ENCODE measurements at regions not wholly inside any gene's neighbourhood (a gene's known extent, or its start where the extent isn't known, plus 50 kb on each side); places are given as distances from the start of the nearest gene placed in this dataset.

DNA sequence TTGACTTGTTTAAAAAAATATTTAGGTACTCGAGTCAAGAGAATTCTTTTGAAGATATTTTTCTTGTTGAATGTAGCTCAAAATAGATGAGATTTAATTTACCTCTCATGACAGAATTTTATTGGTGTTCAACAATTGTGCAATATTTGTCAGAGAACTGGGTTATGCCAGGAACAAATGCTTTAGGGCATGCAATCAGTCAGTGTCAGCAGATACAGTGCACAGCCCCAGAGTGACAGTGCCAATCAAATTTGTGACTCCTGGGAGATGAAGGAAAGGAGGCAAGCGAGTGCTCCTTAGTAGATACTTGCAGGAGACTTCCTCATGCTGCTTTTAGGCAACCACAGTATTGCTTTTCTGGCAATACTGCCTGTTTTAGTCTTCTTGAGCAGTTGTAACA is 81.2 kb upstream of the DSEL start:
- intact Hi-C loops (cut with DNase I; ENCODE audit: low total_unique reads), result no loop called here

DNA sequence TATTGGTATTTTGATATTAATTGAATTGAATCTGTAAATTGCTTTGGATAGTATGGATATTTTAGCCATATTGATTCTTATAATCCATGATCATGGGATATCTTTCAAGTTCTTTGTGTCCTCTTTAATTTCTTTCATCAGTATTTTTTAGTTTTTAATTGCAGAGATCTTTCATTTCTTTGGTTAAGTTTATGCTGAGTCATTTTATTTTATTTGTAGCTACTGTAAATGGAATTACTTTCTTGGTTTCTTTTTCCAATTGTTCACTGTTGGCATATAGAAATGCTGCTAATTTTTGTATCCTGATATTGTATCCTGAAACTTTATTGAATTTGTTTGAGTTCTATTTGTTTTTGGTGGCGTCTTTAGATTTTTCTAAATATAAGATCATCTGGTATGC is 79.5 kb upstream of the DSEL start:
- WGBS, 2 donors, result 92 to 100% methylated on average over 1 of the region's 1 CpG
- intact Hi-C loops (cut with DNase I; ENCODE audit: low total_unique reads), result no loop called here
- TF ChIP-seq, protein P1, sequence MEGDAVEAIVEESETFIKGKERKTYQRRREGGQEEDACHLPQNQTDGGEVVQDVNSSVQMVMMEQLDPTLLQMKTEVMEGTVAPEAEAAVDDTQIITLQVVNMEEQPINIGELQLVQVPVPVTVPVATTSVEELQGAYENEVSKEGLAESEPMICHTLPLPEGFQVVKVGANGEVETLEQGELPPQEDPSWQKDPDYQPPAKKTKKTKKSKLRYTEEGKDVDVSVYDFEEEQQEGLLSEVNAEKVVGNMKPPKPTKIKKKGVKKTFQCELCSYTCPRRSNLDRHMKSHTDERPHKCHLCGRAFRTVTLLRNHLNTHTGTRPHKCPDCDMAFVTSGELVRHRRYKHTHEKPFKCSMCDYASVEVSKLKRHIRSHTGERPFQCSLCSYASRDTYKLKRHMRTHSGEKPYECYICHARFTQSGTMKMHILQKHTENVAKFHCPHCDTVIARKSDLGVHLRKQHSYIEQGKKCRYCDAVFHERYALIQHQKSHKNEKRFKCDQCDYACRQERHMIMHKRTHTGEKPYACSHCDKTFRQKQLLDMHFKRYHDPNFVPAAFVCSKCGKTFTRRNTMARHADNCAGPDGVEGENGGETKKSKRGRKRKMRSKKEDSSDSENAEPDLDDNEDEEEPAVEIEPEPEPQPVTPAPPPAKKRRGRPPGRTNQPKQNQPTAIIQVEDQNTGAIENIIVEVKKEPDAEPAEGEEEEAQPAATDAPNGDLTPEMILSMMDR (IDR thresholded peaks at IDR 0.05), result no peak
- TF ChIP-seq POLR2A (IDR thresholded peaks at IDR 0.05), result no peak
- no peak for DNase-seq (ENCODE audit: low spot score in 2 of 2)
- no peak overlapping the region for H3K4me3 ChIP-seq (ENCODE audit: low read depth, poor library complexity, severe bottlenecking)

More for the DNA sequence above, 81.2 kb upstream of the DSEL start:
- 41 to 54% methylated on average over 2 of the region's 2 CpGs for WGBS, 2 donors
- TF ChIP-seq, protein P1 (IDR thresholded peaks at IDR 0.05), result no peak
- no peak for TF ChIP-seq POLR2A (IDR thresholded peaks at IDR 0.05)
- no peak for DNase-seq (ENCODE audit: low spot score in 2 of 2)
- no peak overlapping the region for H3K4me3 ChIP-seq (ENCODE audit: low read depth, poor library complexity, severe bottlenecking)

DNA sequence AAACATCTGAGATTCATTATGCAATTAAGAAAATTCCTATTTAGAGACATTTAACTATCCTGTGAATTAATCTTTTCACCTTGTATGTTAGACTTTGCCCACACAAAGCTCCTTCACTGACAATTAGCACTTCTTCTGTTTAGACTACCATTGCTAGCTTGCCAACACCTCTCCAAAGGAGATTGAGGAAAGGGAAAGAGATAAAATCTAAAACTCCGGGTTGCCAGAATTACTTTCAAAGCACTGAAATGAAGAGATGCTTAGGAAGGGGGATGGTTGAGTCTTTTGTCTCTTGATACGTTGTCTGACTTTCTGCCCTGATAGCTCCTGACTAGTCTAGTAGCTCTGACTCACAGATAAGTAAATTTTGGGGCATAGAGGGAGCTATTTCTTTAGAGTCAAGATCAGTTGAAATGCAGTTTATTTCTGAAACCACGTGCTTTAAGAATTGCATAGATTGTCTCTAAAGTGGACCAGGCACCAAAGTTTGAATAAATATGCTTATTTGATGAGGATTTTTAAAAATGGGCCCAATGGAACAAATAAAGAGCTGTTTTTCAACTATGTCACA is 74.1 kb upstream of the DSEL start:
- intact Hi-C loops (cut with DNase I; ENCODE audit: low total_unique reads), result no loop called here
- TF ChIP-seq, protein P1 (IDR thresholded peaks at IDR 0.05), result no peak
- TF ChIP-seq POLR2A (IDR thresholded peaks at IDR 0.05), result no peak
- 21 to 25% methylated on average over 3 of the region's 3 CpGs for WGBS, 2 donors
- no peak overlapping the region for H3K4me3 ChIP-seq (ENCODE audit: low read depth, poor library complexity, severe bottlenecking)
- no peak for DNase-seq (ENCODE audit: low spot score in 2 of 2)

DNA sequence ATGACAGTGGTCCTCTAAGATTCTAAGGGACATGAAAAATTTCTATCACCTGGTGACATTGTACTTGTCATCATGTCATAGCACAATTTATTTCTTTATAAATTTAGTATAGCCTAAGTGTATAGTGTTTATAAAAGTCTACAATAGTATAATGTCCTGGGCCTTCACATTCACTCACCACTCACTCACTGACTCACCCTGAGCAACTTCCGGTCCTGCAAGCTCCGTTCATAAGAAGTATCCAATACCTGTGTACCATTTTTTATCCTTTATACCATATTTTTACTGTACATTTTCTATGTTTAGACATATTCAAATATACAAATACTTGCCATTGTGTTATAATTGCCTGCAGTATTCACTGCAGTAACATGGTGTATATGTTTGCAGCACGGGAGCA is 72.8 kb upstream of the DSEL start:
- 88 to 90% methylated on average over 3 of the region's 3 CpGs for WGBS, 2 donors
- DNase-seq (ENCODE audit: low spot score in 2 of 2), result no peak
- no peak for TF ChIP-seq POLR2A (IDR thresholded peaks at IDR 0.05)
- TF ChIP-seq, protein P1 (IDR thresholded peaks at IDR 0.05), result no peak
- H3K4me3 ChIP-seq (ENCODE audit: low read depth, poor library complexity, severe bottlenecking), result no peak overlapping the region
- intact Hi-C loops (cut with DNase I; ENCODE audit: low total_unique reads), result no loop called here

DNA sequence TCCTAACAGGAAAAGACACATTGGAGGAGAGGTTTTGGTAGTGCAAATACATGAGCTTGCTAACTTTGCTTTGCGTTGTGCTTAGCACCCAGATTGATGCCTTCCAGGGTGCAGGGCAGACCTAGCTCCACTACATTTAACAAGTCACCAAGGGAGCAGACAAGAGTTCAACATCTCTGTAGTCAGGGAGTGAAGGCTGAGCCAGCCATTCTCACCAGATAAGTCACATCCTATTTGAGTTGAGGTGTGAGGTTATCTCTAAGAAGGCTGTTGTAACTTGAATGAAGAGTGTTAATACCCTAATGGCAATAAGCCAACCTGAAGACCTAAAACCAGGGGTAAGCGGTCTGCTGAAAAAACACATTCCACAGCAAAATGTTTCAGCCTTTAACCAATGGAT is 69.6 kb upstream of the DSEL start:
- TF ChIP-seq, protein P1 (IDR thresholded peaks at IDR 0.05), result no peak
- TF ChIP-seq POLR2A (IDR thresholded peaks at IDR 0.05), result no peak
- 84 to 88% methylated on average over 2 of the region's 2 CpGs for WGBS, 2 donors
- H3K4me3 ChIP-seq (ENCODE audit: low read depth, poor library complexity, severe bottlenecking), result no peak overlapping the region
- intact Hi-C loops (cut with DNase I; ENCODE audit: low total_unique reads), result no loop called here
- no peak for DNase-seq (ENCODE audit: low spot score in 2 of 2)

DNA sequence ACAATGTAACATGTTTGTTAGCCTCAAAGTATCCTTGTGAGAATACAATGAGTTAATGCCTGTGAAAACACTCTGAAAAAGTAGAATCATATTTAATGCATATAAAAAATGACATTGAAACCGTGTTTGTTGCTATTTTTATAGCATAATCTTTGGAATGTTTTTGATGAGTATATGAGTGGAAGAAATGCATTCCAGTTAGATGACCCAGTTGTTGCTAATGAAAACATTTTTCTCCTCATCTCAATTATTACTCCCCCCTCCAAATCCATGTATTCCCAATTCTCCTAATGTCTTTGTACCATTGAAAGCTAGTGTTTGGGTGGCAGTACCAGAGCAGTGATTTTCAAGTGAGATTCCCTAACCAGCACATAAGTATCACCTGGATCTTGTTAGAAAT is 67.1 kb upstream of the DSEL start:
- intact Hi-C loops (cut with DNase I; ENCODE audit: low total_unique reads), result no loop called here

More for the DNA sequence above, 67.1 kb upstream of the DSEL start:
- no peak for DNase-seq (ENCODE audit: low spot score in 2 of 2)
- 9 to 17% methylated on average over 1 of the region's 1 CpG for WGBS, 2 donors
- TF ChIP-seq, protein P1 (IDR thresholded peaks at IDR 0.05), result no peak
- TF ChIP-seq POLR2A (IDR thresholded peaks at IDR 0.05), result no peak
- no peak overlapping the region for H3K4me3 ChIP-seq (ENCODE audit: low read depth, poor library complexity, severe bottlenecking)
